Fibroblast of the conjunctiva (primary cell): ENCODE measurements at regions not wholly inside any gene's neighbourhood (a gene's known extent, or its start where the extent isn't known, plus 50 kb on each side); places are given as distances from the start of the nearest gene placed in this dataset.
"Not testable (repeated sequence)": the region's sequence is repeated elsewhere in the genome, so short reads cannot be mapped to it uniquely, and the experiment has no call there.

ENCODE experiments used
- DNase-seq: peaks from one replicate; pipeline ENCODE4 v3.0.0-alpha.2; 2010; ENCODE audit warnings: low read depth

- not testable (repeated sequence) for DNase-seq
These were observed 60.7 kb upstream of the P2RY1 start for GRCh38 chr3:152774230-152774629.

- DNase-seq = no peak
These were observed 56.9 kb upstream of the P2RY1 start for GRCh38 chr3:152778022-152778421.

- DNase-seq = no peak
These were observed 55.3 kb upstream of the P2RY1 start for GRCh38 chr3:152779653-152780052.

- DNase-seq = no peak
These were observed 54.4 kb upstream of the P2RY1 start for GRCh38 chr3:152780553-152780952.

GRCh38 chr3:152785051-152785450 lies 49.9 kb upstream of the P2RY1 start:
- DNase-seq = no peak
